Neural progenitor cell (in vitro differentiated cells): ENCODE measurements at regions not wholly inside any gene's neighbourhood (a gene's known extent, or its start where the extent isn't known, plus 50 kb on each side); places are given as distances from the start of the nearest gene placed in this dataset.

ENCODE experiments used
- DNase-seq: peaks from one replicate; pipeline ENCODE4 v3.0.0-alpha.2; 2016; ENCODE audit warnings: low spot score
- H2AFZ ChIP-seq: fragments of 200-600 bp; sonication (generic); replicated peaks from 2 replicates; pipeline ENCODE4 v1.6.1; 2016; ENCODE audit warnings: antibody characterized with exemption
- H3F3A ChIP-seq: fragments of 200-600 bp; sonication (generic); 2 replicates; pipeline ENCODE4 v1.6.1; 2016; ENCODE audit warnings: antibody characterized with exemption, low read depth
- H3K27ac ChIP-seq: fragments of 200-600 bp; sonication (generic); 2 replicates; pipeline ENCODE4 v1.5.1; 2016; ENCODE audit warnings: mild to moderate bottlenecking
- H3K27me3 ChIP-seq: fragments of 200-600 bp; sonication (generic); 2 replicates; pipeline ENCODE4 v1.6.1; 2016; ENCODE audit warnings: mild to moderate bottlenecking, moderate library complexity
- H3K36me3 ChIP-seq: fragments of 200-600 bp; sonication (generic); 2 replicates; pipeline ENCODE4 v1.5.1; 2016
- H3K4me1 ChIP-seq: fragments of 200-600 bp; sonication (generic); 2 replicates; pipeline ENCODE4 v1.6.1; 2016; ENCODE audit warnings: mixed run types
- H3K4me2 ChIP-seq: fragments of 200-600 bp; sonication (generic); 2 replicates; pipeline ENCODE4 v1.6.1; 2016
- H3K4me3 ChIP-seq: fragments of 200-600 bp; sonication (generic); 2 replicates; pipeline ENCODE4 v1.5.1; 2016
- H3K79me2 ChIP-seq: fragments of 200-600 bp; sonication (generic); 2 replicates; pipeline ENCODE4 v1.6.1; 2016; ENCODE audit warnings: low read depth
- H3K9ac ChIP-seq: fragments of 200-600 bp; sonication (generic); 2 replicates; pipeline ENCODE4 v1.6.1; 2016
- H3K9me3 ChIP-seq: fragments of 200-600 bp; sonication (generic); 2 replicates; pipeline ENCODE4 v1.5.1; 2016; ENCODE audit warnings: low read depth
- H4K20me1 ChIP-seq: fragments of 200-600 bp; sonication (generic); 2 replicates; pipeline ENCODE4 v1.6.1; 2016; ENCODE audit warnings: low read depth
- H3K27ac Mint-ChIP-seq: 3 replicates; pipeline ENCODE4 v1.8.0; 2021; ENCODE audit warnings: mixed read lengths
- H3K27me3 Mint-ChIP-seq: 2 replicates; pipeline ENCODE4 v1.8.0; 2022; ENCODE audit warnings: low read depth, mild to moderate bottlenecking, inconsistent platforms, moderate library complexity, mixed read lengths; ENCODE audit not compliant: insufficient read depth
- H3K36me3 Mint-ChIP-seq: 3 replicates; pipeline ENCODE4 v1.8.0; 2021; ENCODE audit warnings: mixed read lengths
- H3K4me1 Mint-ChIP-seq: 3 replicates; pipeline ENCODE4 v1.8.0; 2021; ENCODE audit warnings: mixed read lengths
- H3K4me3 Mint-ChIP-seq: 3 replicates; pipeline ENCODE4 v1.8.0; 2021; ENCODE audit warnings: mild to moderate bottlenecking, moderate library complexity, mixed read lengths
- H3K9me3 Mint-ChIP-seq: 3 replicates; pipeline ENCODE4 v1.8.0; 2020; ENCODE audit warnings: mixed read lengths
- EZH2 ChIP-seq: fragments of 200-600 bp; sonication (generic); IDR thresholded peaks from 2 replicates; pipeline ENCODE4 v1.6.1; 2017; ENCODE audit warnings: antibody characterized with exemption, mild to moderate bottlenecking, moderate library complexity
- EZH2phosphoT487 ChIP-seq: fragments of 200-600 bp; sonication (generic); IDR thresholded peaks from 2 replicates; pipeline ENCODE4 v1.6.1; 2017; ENCODE audit warnings: antibody characterized with exemption
- TF ChIP-seq, protein P1 (sequence below): fragments of 200-600 bp; sonication (generic); IDR thresholded peaks from 2 replicates; pipeline ENCODE4 v1.5.1; 2017; ENCODE audit warnings: antibody characterized with exemption, mild to moderate bottlenecking

- H3K4me3 Mint-ChIP-seq = no peak overlapping the region
- Histone ChIP-seq H3K36me3 (no peaks in the 10 kb centered on the region), H3K4me1 (peaks cover 22% of the 10 kb centered on the region), H3K9me3 (no peaks in the 10 kb centered on the region), H3K9ac (no peak overlapping the region), H3K4me3 (no peak overlapping the region), H4K20me1 (no peaks in the 10 kb centered on the region), H3F3A (no peaks in the 10 kb centered on the region), H3K27ac (no peak overlapping the region), H2AFZ (no peak overlapping the region), H3K4me2 (no peak overlapping the region), H3K27me3 (no peaks in the 10 kb centered on the region), H3K79me2 (no peaks in the 10 kb centered on the region)
- no peaks in the 10 kb centered on the region for H3K36me3 Mint-ChIP-seq
- no peak overlapping the region for H3K27ac Mint-ChIP-seq
- peaks cover 8% of the 10 kb centered on the region for H3K27me3 Mint-ChIP-seq
- no peak for TF ChIP-seq EZH2phosphoT487
- TF ChIP-seq EZH2 = no peak
- TF ChIP-seq, protein P1, sequence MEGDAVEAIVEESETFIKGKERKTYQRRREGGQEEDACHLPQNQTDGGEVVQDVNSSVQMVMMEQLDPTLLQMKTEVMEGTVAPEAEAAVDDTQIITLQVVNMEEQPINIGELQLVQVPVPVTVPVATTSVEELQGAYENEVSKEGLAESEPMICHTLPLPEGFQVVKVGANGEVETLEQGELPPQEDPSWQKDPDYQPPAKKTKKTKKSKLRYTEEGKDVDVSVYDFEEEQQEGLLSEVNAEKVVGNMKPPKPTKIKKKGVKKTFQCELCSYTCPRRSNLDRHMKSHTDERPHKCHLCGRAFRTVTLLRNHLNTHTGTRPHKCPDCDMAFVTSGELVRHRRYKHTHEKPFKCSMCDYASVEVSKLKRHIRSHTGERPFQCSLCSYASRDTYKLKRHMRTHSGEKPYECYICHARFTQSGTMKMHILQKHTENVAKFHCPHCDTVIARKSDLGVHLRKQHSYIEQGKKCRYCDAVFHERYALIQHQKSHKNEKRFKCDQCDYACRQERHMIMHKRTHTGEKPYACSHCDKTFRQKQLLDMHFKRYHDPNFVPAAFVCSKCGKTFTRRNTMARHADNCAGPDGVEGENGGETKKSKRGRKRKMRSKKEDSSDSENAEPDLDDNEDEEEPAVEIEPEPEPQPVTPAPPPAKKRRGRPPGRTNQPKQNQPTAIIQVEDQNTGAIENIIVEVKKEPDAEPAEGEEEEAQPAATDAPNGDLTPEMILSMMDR = no peak
- no peak for DNase-seq
- H3K4me1 Mint-ChIP-seq = peaks cover 40% of the 10 kb centered on the region
- H3K9me3 Mint-ChIP-seq = no peaks in the 10 kb centered on the region
These were observed 162.8 kb downstream of the RCN1 start for GRCh38 chr11:32253706-32254105.

GRCh38 chr11:32255841-32256240, 165.0 kb downstream of the RCN1 start:
- no peak for TF ChIP-seq EZH2
- TF ChIP-seq, protein P1 = no peak
- no peak for TF ChIP-seq EZH2phosphoT487
- H3K9ac ChIP-seq = no peak overlapping the region
- Mint-ChIP-seq H3K27ac (no peak overlapping the region), H3K36me3 (no peaks in the 10 kb centered on the region), H3K27me3 (peaks cover 6% of the 10 kb centered on the region), H3K4me1 (peaks cover 47% of the 10 kb centered on the region), H3K4me3 (no peak overlapping the region), H3K9me3 (peaks cover 1% of the 10 kb centered on the region)
- H2AFZ ChIP-seq = peak overlapping the region; percentile 76
- peak overlapping the region; percentile 52 for H3K4me2 ChIP-seq
- no peaks in the 10 kb centered on the region for H3K9me3 ChIP-seq
- no peaks in the 10 kb centered on the region for H3K27me3 ChIP-seq
- no peaks in the 10 kb centered on the region for H3F3A ChIP-seq
- no peaks in the 10 kb centered on the region for H4K20me1 ChIP-seq
- no peaks in the 10 kb centered on the region for H3K79me2 ChIP-seq
- H3K4me1 ChIP-seq = peaks cover 22% of the 10 kb centered on the region
- no peak overlapping the region for H3K27ac ChIP-seq
- no peaks in the 10 kb centered on the region for H3K36me3 ChIP-seq
- DNase-seq = peak; percentile 37
- no peak overlapping the region for H3K4me3 ChIP-seq

- no peak for DNase-seq
- H3K27ac Mint-ChIP-seq = no peak overlapping the region
- no peak overlapping the region for H3K4me3 Mint-ChIP-seq
- H3K4me1 Mint-ChIP-seq = peaks cover 48% of the 10 kb centered on the region
- Histone ChIP-seq H3K9me3 (no peaks in the 10 kb centered on the region), H3K79me2 (no peaks in the 10 kb centered on the region), H3K27me3 (no peaks in the 10 kb centered on the region), H4K20me1 (no peaks in the 10 kb centered on the region), H3K4me1 (peaks cover 22% of the 10 kb centered on the region), H2AFZ (peak overlapping the region; percentile 76), H3F3A (no peaks in the 10 kb centered on the region), H3K4me2 (peak overlapping the region; percentile 52), H3K9ac (no peak overlapping the region), H3K4me3 (no peak overlapping the region), H3K27ac (no peak overlapping the region), H3K36me3 (no peaks in the 10 kb centered on the region)
- TF ChIP-seq EZH2phosphoT487 (no peak), EZH2 (no peak)
- TF ChIP-seq, protein P1 = no peak
- H3K27me3 Mint-ChIP-seq = peaks cover 4% of the 10 kb centered on the region
- peaks cover 6% of the 10 kb centered on the region for H3K9me3 Mint-ChIP-seq
- no peaks in the 10 kb centered on the region for H3K36me3 Mint-ChIP-seq
These were observed 165.6 kb downstream of the RCN1 start for GRCh38 chr11:32256466-32256865.
